Caco-2 (cell line): ENCODE measurements at regions not wholly inside any gene's neighbourhood (a gene's known extent, or its start where the extent isn't known, plus 50 kb on each side); places are given as distances from the start of the nearest gene placed in this dataset.

Source experiments
- BruUV-seq: library from RNA; stranded (reverse); fragments of 400-500 nt; replicated peaks from 2 replicates; lab custom pipeline; 2021; lab: Mats Ljungman, UMichigan
- CTCF ChIA-PET: fragments of 300-600 bp; sonication (Branson Sonifier 250); formaldehyde crosslinking; loops from one replicate; lab custom pipeline; 2022; ENCODE audit warnings: antibody characterized with exemption; lab: Charles Lee
- POLR2A ChIA-PET: fragments of 300-600 bp; sonication (Branson Sonifier 250); formaldehyde crosslinking; loops from one replicate; lab custom pipeline; 2022; ENCODE audit warnings: antibody characterized with exemption; lab: Charles Lee
- DNase-seq, 2 experiments: peaks; one replicate each; pipeline versions ENCODE4 v3.0.0 to v3.0.0-alpha.2; 2020 to 2022
- H3K27me3 ChIP-seq: replicated peaks from 2 replicates; pipeline ENCODE4 v1.6.0; 2011; ENCODE audit warnings: low read length; ENCODE audit not compliant: control insufficient read depth, insufficient read depth
- H3K36me3 ChIP-seq: 2 replicates; pipeline ENCODE4 v1.5.1; 2011; ENCODE audit warnings: low read length; ENCODE audit not compliant: control insufficient read depth, insufficient read depth
- H3K4me1 ChIP-seq: fragments of 250-450 bp; sonication (Bioruptor Pico); 2 replicates; pipeline ENCODE4 v1.5.1; 2020; ENCODE audit warnings: mild to moderate bottlenecking
- H3K4me3 ChIP-seq: 2 replicates; pipeline ENCODE4 v1.5.1; 2011; ENCODE audit warnings: low read depth, mild to moderate bottlenecking, control low read depth, low read length
- H3K9me3 ChIP-seq: fragments of 250-450 bp; sonication (Bioruptor Pico); 2 replicates; pipeline ENCODE4 v1.5.1; 2020; ENCODE audit warnings: mild to moderate bottlenecking, moderate library complexity
- H3K27ac Mint-ChIP-seq: one replicate; pipeline ENCODE4 v1.8.0; 2022; ENCODE audit warnings: mixed read lengths; ENCODE audit not compliant: unreplicated experiment
- H3K27me3 Mint-ChIP-seq: one replicate; pipeline ENCODE4 v1.8.0; 2022; ENCODE audit warnings: mixed read lengths; ENCODE audit not compliant: insufficient read depth, unreplicated experiment
- H3K36me3 Mint-ChIP-seq: one replicate; pipeline ENCODE4 v1.8.0; 2022; ENCODE audit warnings: mild to moderate bottlenecking, mixed read lengths; ENCODE audit not compliant: insufficient read depth, unreplicated experiment
- H3K4me1 Mint-ChIP-seq: one replicate; pipeline ENCODE4 v1.8.0; 2022; ENCODE audit warnings: low read depth, mixed read lengths; ENCODE audit not compliant: unreplicated experiment
- H3K4me3 Mint-ChIP-seq: one replicate; pipeline ENCODE4 v1.8.0; 2022; ENCODE audit warnings: mild to moderate bottlenecking, moderate library complexity, mixed read lengths; ENCODE audit not compliant: unreplicated experiment
- H3K9me3 Mint-ChIP-seq: one replicate; pipeline ENCODE4 v1.8.0; 2022; ENCODE audit warnings: mixed read lengths; ENCODE audit not compliant: unreplicated experiment
- intact Hi-C: fragments of 100-400 bp; cut with micrococcal nuclease; formaldehyde crosslinking; loops from one replicate; pipeline ENCODE4 v1.10.0; 2022; ENCODE audit not compliant: unreplicated experiment
- TF ChIP-seq, protein P1 (sequence below), 2 experiments: fragments of 200-600 bp in 1 of 2; IDR thresholded peaks; 1 replicate in 1 of 2; 2 replicates in 1 of 2; pipeline versions ENCODE4 v1.5.1 to v1.8.0; 2011 to 2022; ENCODE audit warnings: antibody characterized with exemption in 1 of 2, control low read depth in 1 of 2, inconsistent platforms in 1 of 2, low read depth in 1 of 2, low read length in 1 of 2, mild to moderate bottlenecking in 1 of 2, moderate library complexity in 1 of 2; ENCODE audit not compliant: insufficient read depth in 1 of 2, severe bottlenecking in 1 of 2, unreplicated experiment in 1 of 2

DNA sequence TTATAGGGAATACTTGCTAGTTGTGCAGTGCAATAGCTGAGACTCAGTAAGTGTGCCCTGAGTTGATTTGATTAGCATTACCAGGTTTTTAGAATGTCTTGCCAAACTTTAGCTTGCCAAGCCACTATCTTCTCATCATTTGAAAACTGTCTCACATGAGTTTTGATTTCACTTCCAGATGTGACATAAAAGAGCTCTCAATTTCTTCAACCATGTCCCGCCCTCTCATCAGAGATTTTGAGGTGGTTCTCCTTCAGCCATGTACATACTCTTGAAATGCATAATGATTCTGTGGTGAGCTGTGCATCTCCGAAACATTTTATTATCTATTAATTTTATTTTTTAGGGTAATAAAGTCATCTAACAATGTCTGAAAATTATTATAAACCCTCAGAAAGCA is 215.0 kb upstream of the SEMA3E start:
- no TSS peak for BruUV-seq
- H3K4me3 Mint-ChIP-seq: no peak overlapping the region
- POLR2A ChIA-PET: no interaction called here
- no peaks in the 10 kb centered on the region for H3K4me1 Mint-ChIP-seq
- Histone ChIP-seq H3K9me3 (no peaks in the 10 kb centered on the region), H3K27me3 (no peaks in the 10 kb centered on the region), H3K36me3 (no peaks in the 10 kb centered on the region), H3K4me3 (no peak overlapping the region), H3K4me1 (no peaks in the 10 kb centered on the region)
- no peaks in the 10 kb centered on the region for H3K9me3 Mint-ChIP-seq
- TF ChIP-seq, protein P1, sequence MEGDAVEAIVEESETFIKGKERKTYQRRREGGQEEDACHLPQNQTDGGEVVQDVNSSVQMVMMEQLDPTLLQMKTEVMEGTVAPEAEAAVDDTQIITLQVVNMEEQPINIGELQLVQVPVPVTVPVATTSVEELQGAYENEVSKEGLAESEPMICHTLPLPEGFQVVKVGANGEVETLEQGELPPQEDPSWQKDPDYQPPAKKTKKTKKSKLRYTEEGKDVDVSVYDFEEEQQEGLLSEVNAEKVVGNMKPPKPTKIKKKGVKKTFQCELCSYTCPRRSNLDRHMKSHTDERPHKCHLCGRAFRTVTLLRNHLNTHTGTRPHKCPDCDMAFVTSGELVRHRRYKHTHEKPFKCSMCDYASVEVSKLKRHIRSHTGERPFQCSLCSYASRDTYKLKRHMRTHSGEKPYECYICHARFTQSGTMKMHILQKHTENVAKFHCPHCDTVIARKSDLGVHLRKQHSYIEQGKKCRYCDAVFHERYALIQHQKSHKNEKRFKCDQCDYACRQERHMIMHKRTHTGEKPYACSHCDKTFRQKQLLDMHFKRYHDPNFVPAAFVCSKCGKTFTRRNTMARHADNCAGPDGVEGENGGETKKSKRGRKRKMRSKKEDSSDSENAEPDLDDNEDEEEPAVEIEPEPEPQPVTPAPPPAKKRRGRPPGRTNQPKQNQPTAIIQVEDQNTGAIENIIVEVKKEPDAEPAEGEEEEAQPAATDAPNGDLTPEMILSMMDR (IDR thresholded peaks at IDR 0.05; ENCODE audit: insufficient read depth in 1 of 2, low read depth in 1 of 2, low read length in 1 of 2, severe bottlenecking in 1 of 2, unreplicated experiment in 1 of 2): no peak
- CTCF ChIA-PET: no interaction called here
- intact Hi-C loops: no loop called here
- no peak overlapping the region for H3K27ac Mint-ChIP-seq
- no peaks in the 10 kb centered on the region for H3K36me3 Mint-ChIP-seq
- no peak for DNase-seq
- peaks cover 8% of the 10 kb centered on the region for H3K27me3 Mint-ChIP-seq

DNA sequence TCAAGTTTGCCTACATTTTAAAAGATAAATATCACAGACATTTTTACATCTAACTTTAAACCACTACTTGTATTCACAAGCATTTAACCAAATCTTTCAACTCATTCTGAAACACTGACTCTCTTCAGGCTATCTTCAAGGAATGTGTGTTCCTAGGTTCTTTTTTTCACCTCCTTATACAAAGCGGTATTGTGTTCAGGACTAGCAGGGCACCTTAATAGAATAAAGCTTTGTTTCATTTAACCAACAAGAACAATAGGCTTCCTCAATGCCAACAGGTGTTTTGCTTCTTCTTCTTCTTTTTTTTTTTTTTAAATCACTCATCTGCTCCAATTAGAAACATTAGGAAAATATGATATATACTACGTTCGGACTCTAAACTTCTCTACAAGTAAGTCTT is 212.9 kb upstream of the SEMA3E start:
- no peak for DNase-seq
- Mint-ChIP-seq H3K9me3 (no peaks in the 10 kb centered on the region), H3K4me1 (no peaks in the 10 kb centered on the region), H3K27me3 (no peaks in the 10 kb centered on the region), H3K36me3 (no peaks in the 10 kb centered on the region), H3K4me3 (no peak overlapping the region), H3K27ac (no peak overlapping the region)
- Histone ChIP-seq H3K4me1 (no peaks in the 10 kb centered on the region), H3K4me3 (no peak overlapping the region), H3K36me3 (no peaks in the 10 kb centered on the region), H3K9me3 (no peaks in the 10 kb centered on the region), H3K27me3 (no peaks in the 10 kb centered on the region)
- intact Hi-C loops: no loop called here
- TF ChIP-seq, protein P1 (IDR thresholded peaks at IDR 0.05; ENCODE audit: insufficient read depth in 1 of 2, low read depth in 1 of 2, low read length in 1 of 2, severe bottlenecking in 1 of 2, unreplicated experiment in 1 of 2): no peak
- CTCF ChIA-PET: no interaction called here
- no TSS peak for BruUV-seq
- POLR2A ChIA-PET: no interaction called here

DNA sequence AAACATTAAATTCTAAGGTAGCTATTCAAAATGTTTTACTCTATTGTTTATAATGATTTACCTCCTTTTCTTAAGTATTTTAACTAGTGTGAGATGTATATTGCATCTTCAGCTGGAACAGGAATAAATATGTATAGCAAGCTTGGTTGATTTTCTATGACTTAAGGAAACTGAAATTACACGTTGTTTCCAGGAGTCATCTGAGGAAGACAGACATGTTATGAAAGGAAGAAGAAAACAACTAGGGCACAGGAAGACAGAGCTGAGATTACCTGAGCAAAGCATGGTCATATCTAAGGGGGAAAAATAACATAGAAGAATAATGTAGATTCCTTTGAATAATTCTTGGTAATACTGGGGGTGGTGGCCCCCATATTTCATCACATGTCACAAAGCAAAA is 210.9 kb upstream of the SEMA3E start:
- intact Hi-C loops: no loop called here
- Mint-ChIP-seq H3K27ac (no peak overlapping the region), H3K4me1 (no peaks in the 10 kb centered on the region), H3K9me3 (no peaks in the 10 kb centered on the region), H3K4me3 (no peak overlapping the region), H3K36me3 (no peaks in the 10 kb centered on the region), H3K27me3 (peaks cover 4% of the 10 kb centered on the region)
- ChIA-PET POLR2A (no interaction called here), CTCF (no interaction called here)
- no peaks in the 10 kb centered on the region for H3K4me1 ChIP-seq
- DNase-seq: no peak
- no peaks in the 10 kb centered on the region for H3K27me3 ChIP-seq
- no peaks in the 10 kb centered on the region for H3K9me3 ChIP-seq
- TF ChIP-seq, protein P1 (IDR thresholded peaks at IDR 0.05; ENCODE audit: insufficient read depth in 1 of 2, low read depth in 1 of 2, low read length in 1 of 2, severe bottlenecking in 1 of 2, unreplicated experiment in 1 of 2): no peak
- H3K36me3 ChIP-seq: no peaks in the 10 kb centered on the region
- H3K4me3 ChIP-seq: no peak overlapping the region
- BruUV-seq: no TSS peak
